ENCODE measurements at regions not wholly inside any gene's neighbourhood (a gene's known extent, or its start where the extent isn't known, plus 50 kb on each side); places are given as distances from the start of the nearest gene placed in this dataset.

- Histone ChIP-seq H3K4me1 (ENCODE audit: control insufficient read depth in 3 of 3, insufficient read depth in 3 of 3, low read length in 3 of 3) (peaks cover 0 to 5% (median 3%) of the 10 kb centered on the region in 3 donors), H3K9ac (ENCODE audit: low read depth in 1 of 3, low read length in 3 of 3) (no peak overlapping the region), H3K27me3 (ENCODE audit: control insufficient read depth in 3 of 3, insufficient read depth in 3 of 3, low read length in 3 of 3) (no peaks in the 10 kb centered on the region), H3K9me3 (ENCODE audit: control insufficient read depth in 3 of 3, low read length in 3 of 3) (no peaks in the 10 kb centered on the region), H3K4me3 (ENCODE audit: low read length in 3 of 3) (no peak overlapping the region), H3K27ac (ENCODE audit: low read depth, low read length) (no peak overlapping the region), H3K36me3 (ENCODE audit: control insufficient read depth in 3 of 3, insufficient read depth in 3 of 3, low read length in 3 of 3) (no peaks in the 10 kb centered on the region)
These were observed 218.9 kb downstream of the PRDM2 start for GRCh38 chr1:13918862-13919261.

GRCh38 chr1:13921190-13921589, 221.2 kb downstream of the PRDM2 start:
- Histone ChIP-seq H3K4me3 (ENCODE audit: low read length in 3 of 3) (no peak overlapping the region), H3K36me3 (ENCODE audit: control insufficient read depth in 3 of 3, insufficient read depth in 3 of 3, low read length in 3 of 3) (no peaks in the 10 kb centered on the region), H3K9ac (ENCODE audit: low read depth in 1 of 3, low read length in 3 of 3) (no peak overlapping the region), H3K27me3 (ENCODE audit: control insufficient read depth in 3 of 3, insufficient read depth in 3 of 3, low read length in 3 of 3) (no peaks in the 10 kb centered on the region), H3K27ac (ENCODE audit: low read depth, low read length) (no peak overlapping the region), H3K4me1 (ENCODE audit: control insufficient read depth in 3 of 3, insufficient read depth in 3 of 3, low read length in 3 of 3) (peaks cover 0 to 5% (median 3%) of the 10 kb centered on the region in 3 donors), H3K9me3 (ENCODE audit: control insufficient read depth in 3 of 3, low read length in 3 of 3) (no peaks in the 10 kb centered on the region)

- no peaks in the 10 kb centered on the region for H3K36me3 ChIP-seq (ENCODE audit: control insufficient read depth in 3 of 3, insufficient read depth in 3 of 3, low read length in 3 of 3)
- no peaks in the 10 kb centered on the region for H3K27me3 ChIP-seq (ENCODE audit: control insufficient read depth in 3 of 3, insufficient read depth in 3 of 3, low read length in 3 of 3)
- H3K4me3 ChIP-seq (ENCODE audit: low read length in 3 of 3): no peak overlapping the region
- H3K27ac ChIP-seq (ENCODE audit: low read depth, low read length): no peak overlapping the region
- no peak overlapping the region for H3K9ac ChIP-seq (ENCODE audit: low read depth in 1 of 3, low read length in 3 of 3)
- H3K4me1 ChIP-seq (ENCODE audit: control insufficient read depth in 3 of 3, insufficient read depth in 3 of 3, low read length in 3 of 3): peaks cover 0 to 5% (median 3%) of the 10 kb centered on the region in 3 donors
- H3K9me3 ChIP-seq (ENCODE audit: control insufficient read depth in 3 of 3, low read length in 3 of 3): no peaks in the 10 kb centered on the region
These were observed 222.6 kb downstream of the PRDM2 start for GRCh38 chr1:13922466-13923110.

GRCh38 chr1:13926556-13926955, 226.6 kb downstream of the PRDM2 start:
- H3K9ac ChIP-seq (ENCODE audit: low read depth in 1 of 3, low read length in 3 of 3): no peak overlapping the region
- H3K36me3 ChIP-seq (ENCODE audit: control insufficient read depth in 3 of 3, insufficient read depth in 3 of 3, low read length in 3 of 3): no peaks in the 10 kb centered on the region
- no peaks in the 10 kb centered on the region for H3K9me3 ChIP-seq (ENCODE audit: control insufficient read depth in 3 of 3, low read length in 3 of 3)
- H3K4me3 ChIP-seq (ENCODE audit: low read length in 3 of 3): no peak overlapping the region
- peaks cover 0 to 2% (median 0%) of the 10 kb centered on the region in 3 donors for H3K27me3 ChIP-seq (ENCODE audit: control insufficient read depth in 3 of 3, insufficient read depth in 3 of 3, low read length in 3 of 3)
- H3K27ac ChIP-seq (ENCODE audit: low read depth, low read length): no peak overlapping the region
- peaks cover 0 to 5% (median 3%) of the 10 kb centered on the region in 3 donors for H3K4me1 ChIP-seq (ENCODE audit: control insufficient read depth in 3 of 3, insufficient read depth in 3 of 3, low read length in 3 of 3)

- Histone ChIP-seq H3K9ac (ENCODE audit: low read depth in 1 of 3, low read length in 3 of 3) (no peak overlapping the region), H3K36me3 (ENCODE audit: control insufficient read depth in 3 of 3, insufficient read depth in 3 of 3, low read length in 3 of 3) (no peaks in the 10 kb centered on the region)
These were observed 227.7 kb downstream of the PRDM2 start for GRCh38 chr1:13927736-13928135.

GRCh38 chr1:13929313-13929712, 229.3 kb downstream of the PRDM2 start:
- Histone ChIP-seq H3K9ac (ENCODE audit: low read depth in 1 of 3, low read length in 3 of 3) (no peak overlapping the region), H3K36me3 (ENCODE audit: control insufficient read depth in 3 of 3, insufficient read depth in 3 of 3, low read length in 3 of 3) (no peaks in the 10 kb centered on the region), H3K4me1 (ENCODE audit: control insufficient read depth in 3 of 3, insufficient read depth in 3 of 3, low read length in 3 of 3) (no peaks in the 10 kb centered on the region), H3K9me3 (ENCODE audit: control insufficient read depth in 3 of 3, low read length in 3 of 3) (no peaks in the 10 kb centered on the region), H3K4me3 (ENCODE audit: low read length in 3 of 3) (no peak overlapping the region), H3K27ac (ENCODE audit: low read depth, low read length) (no peak overlapping the region), H3K27me3 (ENCODE audit: control insufficient read depth in 3 of 3, insufficient read depth in 3 of 3, low read length in 3 of 3) (peaks cover 0 to 2% (median 0%) of the 10 kb centered on the region in 3 donors)

More at GRCh38 chr1:13927736-13928135, 227.7 kb downstream of the PRDM2 start:
- Histone ChIP-seq H3K27ac (ENCODE audit: low read depth, low read length) (no peak overlapping the region), H3K27me3 (ENCODE audit: control insufficient read depth in 3 of 3, insufficient read depth in 3 of 3, low read length in 3 of 3) (peaks cover 0 to 2% (median 0%) of the 10 kb centered on the region in 3 donors), H3K9me3 (ENCODE audit: control insufficient read depth in 3 of 3, low read length in 3 of 3) (no peaks in the 10 kb centered on the region), H3K4me3 (ENCODE audit: low read length in 3 of 3) (no peak overlapping the region), H3K4me1 (ENCODE audit: control insufficient read depth in 3 of 3, insufficient read depth in 3 of 3, low read length in 3 of 3) (no peaks in the 10 kb centered on the region)

GRCh38 chr1:13930151-13930550, 230.2 kb downstream of the PRDM2 start:
- no peaks in the 10 kb centered on the region for H3K36me3 ChIP-seq (ENCODE audit: control insufficient read depth in 3 of 3, insufficient read depth in 3 of 3, low read length in 3 of 3)
- no peak overlapping the region for H3K27ac ChIP-seq (ENCODE audit: low read depth, low read length)
- H3K4me1 ChIP-seq (ENCODE audit: control insufficient read depth in 3 of 3, insufficient read depth in 3 of 3, low read length in 3 of 3): no peaks in the 10 kb centered on the region
- H3K4me3 ChIP-seq (ENCODE audit: low read length in 3 of 3): no peak overlapping the region
- no peak overlapping the region for H3K9ac ChIP-seq (ENCODE audit: low read depth in 1 of 3, low read length in 3 of 3)
- peaks cover 0 to 2% (median 0%) of the 10 kb centered on the region in 3 donors for H3K27me3 ChIP-seq (ENCODE audit: control insufficient read depth in 3 of 3, insufficient read depth in 3 of 3, low read length in 3 of 3)
- no peaks in the 10 kb centered on the region for H3K9me3 ChIP-seq (ENCODE audit: control insufficient read depth in 3 of 3, low read length in 3 of 3)

GRCh38 chr1:13931226-13931625, 231.2 kb downstream of the PRDM2 start:
- H3K36me3 ChIP-seq (ENCODE audit: control insufficient read depth in 3 of 3, insufficient read depth in 3 of 3, low read length in 3 of 3): no peaks in the 10 kb centered on the region
- no peak overlapping the region for H3K4me3 ChIP-seq (ENCODE audit: low read length in 3 of 3)
- peaks cover 0 to 2% (median 0%) of the 10 kb centered on the region in 3 donors for H3K27me3 ChIP-seq (ENCODE audit: control insufficient read depth in 3 of 3, insufficient read depth in 3 of 3, low read length in 3 of 3)

GRCh38 chr1:13935336-13935735, 235.3 kb downstream of the PRDM2 start:
- Histone ChIP-seq H3K36me3 (ENCODE audit: control insufficient read depth in 3 of 3, insufficient read depth in 3 of 3, low read length in 3 of 3) (no peaks in the 10 kb centered on the region), H3K4me3 (ENCODE audit: low read length in 3 of 3) (no peak overlapping the region), H3K4me1 (ENCODE audit: control insufficient read depth in 3 of 3, insufficient read depth in 3 of 3, low read length in 3 of 3) (no peaks in the 10 kb centered on the region), H3K27me3 (ENCODE audit: control insufficient read depth in 3 of 3, insufficient read depth in 3 of 3, low read length in 3 of 3) (peaks cover 0 to 2% (median 0%) of the 10 kb centered on the region in 3 donors), H3K9ac (ENCODE audit: low read depth in 1 of 3, low read length in 3 of 3) (no peak overlapping the region), H3K27ac (ENCODE audit: low read depth, low read length) (no peak overlapping the region), H3K9me3 (ENCODE audit: control insufficient read depth in 3 of 3, low read length in 3 of 3) (no peaks in the 10 kb centered on the region)

More at GRCh38 chr1:13931226-13931625, 231.2 kb downstream of the PRDM2 start:
- Histone ChIP-seq H3K9me3 (ENCODE audit: control insufficient read depth in 3 of 3, low read length in 3 of 3) (no peaks in the 10 kb centered on the region), H3K27ac (ENCODE audit: low read depth, low read length) (no peak overlapping the region), H3K4me1 (ENCODE audit: control insufficient read depth in 3 of 3, insufficient read depth in 3 of 3, low read length in 3 of 3) (no peaks in the 10 kb centered on the region), H3K9ac (ENCODE audit: low read depth in 1 of 3, low read length in 3 of 3) (no peak overlapping the region)

GRCh38 chr1:13941315-13941714, 241.3 kb downstream of the PRDM2 start:
- no peaks in the 10 kb centered on the region for H3K36me3 ChIP-seq (ENCODE audit: control insufficient read depth in 3 of 3, insufficient read depth in 3 of 3, low read length in 3 of 3)
- H3K27me3 ChIP-seq (ENCODE audit: control insufficient read depth in 3 of 3, insufficient read depth in 3 of 3, low read length in 3 of 3): no peaks in the 10 kb centered on the region
- H3K4me3 ChIP-seq (ENCODE audit: low read length in 3 of 3): no peak overlapping the region
- no peak overlapping the region for H3K27ac ChIP-seq (ENCODE audit: low read depth, low read length)
- peaks cover 0 to 4% (median 0%) of the 10 kb centered on the region in 3 donors for H3K9me3 ChIP-seq (ENCODE audit: control insufficient read depth in 3 of 3, low read length in 3 of 3)
- no peak overlapping the region for H3K9ac ChIP-seq (ENCODE audit: low read depth in 1 of 3, low read length in 3 of 3)
- no peaks in the 10 kb centered on the region for H3K4me1 ChIP-seq (ENCODE audit: control insufficient read depth in 3 of 3, insufficient read depth in 3 of 3, low read length in 3 of 3)

Data from skeletal muscle tissue (tissue), 3 donors.